H1 (cell line): ENCODE measurements at regions not wholly inside any gene's neighbourhood (a gene's known extent, or its start where the extent isn't known, plus 50 kb on each side); places are given as distances from the start of the nearest gene placed in this dataset.

Source experiments
- BACH1 ChIP-seq: IDR thresholded peaks from 2 replicates; pipeline ENCODE4 v1.6.1; 2012; ENCODE audit warnings: low read length, improper control_type of control experiment
- CTCF ChIP-seq, 3 experiments: IDR thresholded peaks; 1 replicate in 2 of 3; 2 replicates in 1 of 3; pipeline versions ENCODE4 v1.5.1 to v1.6.1; 2011; ENCODE audit warnings: low read length in 3 of 3, mild to moderate bottlenecking in 3 of 3, inconsistent platforms in 2 of 3, low read depth in 1 of 3, moderate library complexity in 1 of 3; ENCODE audit not compliant: insufficient read depth in 1 of 3; ENCODE audit errors: control extremely low read depth in 1 of 3
- EP300 ChIP-seq, 2 experiments: IDR thresholded peaks; 1 replicate in 1 of 2; 2 replicates in 1 of 2; pipeline ENCODE4 v1.6.1; 2011 to 2012; ENCODE audit warnings: low read depth in 2 of 2, low read length in 2 of 2, mild to moderate bottlenecking in 2 of 2, borderline replicate concordance in 1 of 2, inconsistent platforms in 1 of 2, moderate library complexity in 1 of 2
- EZH2 ChIP-seq: fragments of 200-600 bp; sonication (generic); IDR thresholded peaks from 2 replicates; pipeline ENCODE4 v1.7.1; 2012; ENCODE audit warnings: low read depth, mild to moderate bottlenecking, moderate library complexity, low read length, inconsistent platforms; ENCODE audit not compliant: severe bottlenecking
- GABPA ChIP-seq: IDR thresholded peaks from 2 replicates; pipeline ENCODE4 v1.6.1; 2011; ENCODE audit warnings: mild to moderate bottlenecking, low read length, moderate library complexity, borderline replicate concordance; ENCODE audit not compliant: insufficient read depth
- JUND ChIP-seq: IDR thresholded peaks from 2 replicates; pipeline ENCODE4 v1.6.1; 2011; ENCODE audit warnings: mild to moderate bottlenecking, improper control_type of control experiment, low read length
- POLR2A ChIP-seq, 2 experiments: IDR thresholded peaks; 1 replicate in 1 of 2; 2 replicates in 1 of 2; pipeline ENCODE4 v1.6.1; 2011; ENCODE audit warnings: low read depth in 2 of 2, low read length in 2 of 2, mild to moderate bottlenecking in 2 of 2; ENCODE audit errors: control extremely low read depth in 1 of 2
- POLR2AphosphoS5 ChIP-seq: IDR thresholded peaks from 2 replicates; pipeline ENCODE4 v1.6.1; 2011; ENCODE audit warnings: low read depth, low read length
- TCF12 ChIP-seq: IDR thresholded peaks from 2 replicates; pipeline ENCODE4 v1.6.1; 2011; ENCODE audit warnings: low read depth, mild to moderate bottlenecking, low read length
- TEAD4 ChIP-seq: IDR thresholded peaks from 2 replicates; pipeline ENCODE4 v1.6.1; 2012; ENCODE audit warnings: low read depth, low read length, inconsistent platforms, mixed read lengths
- YY1 ChIP-seq: IDR thresholded peaks from 2 replicates; pipeline ENCODE4 v1.6.1; 2011; ENCODE audit warnings: low read depth, mild to moderate bottlenecking, low read length
- ZNF274 ChIP-seq: IDR thresholded peaks from 2 replicates; pipeline ENCODE4 v1.7.0; 2012; ENCODE audit warnings: low read length, borderline replicate concordance; ENCODE audit errors: extremely low read depth
- TF ChIP-seq, protein P1 (sequence below): IDR thresholded peaks from 2 replicates; pipeline ENCODE4 v1.6.1; 2011; ENCODE audit warnings: low read length, improper control_type of control experiment

GRCh38 chr12:90404071-90404470 lies 550.9 kb downstream of the CCER1 start:
- TF ChIP-seq POLR2A (IDR thresholded peaks at IDR 0.05; ENCODE audit: control extremely low read depth in 1 of 2, low read depth in 2 of 2, low read length in 2 of 2): no peak
- no peak for TF ChIP-seq CTCF (IDR thresholded peaks at IDR 0.05; ENCODE audit: control extremely low read depth in 1 of 3, insufficient read depth in 1 of 3, low read depth in 1 of 3, low read length in 3 of 3)
- no peak for TF ChIP-seq ZNF274
- no peak for TF ChIP-seq BACH1
- TF ChIP-seq EP300 (IDR thresholded peaks at IDR 0.05; ENCODE audit: borderline replicate concordance in 1 of 2, low read depth in 2 of 2, low read length in 2 of 2): no peak
- TF ChIP-seq POLR2AphosphoS5: no peak
- no peak for TF ChIP-seq TCF12
- TF ChIP-seq TEAD4: no peak
- no peak for TF ChIP-seq GABPA
- no peak for TF ChIP-seq EZH2
- TF ChIP-seq YY1: no peak
- TF ChIP-seq, protein P1, sequence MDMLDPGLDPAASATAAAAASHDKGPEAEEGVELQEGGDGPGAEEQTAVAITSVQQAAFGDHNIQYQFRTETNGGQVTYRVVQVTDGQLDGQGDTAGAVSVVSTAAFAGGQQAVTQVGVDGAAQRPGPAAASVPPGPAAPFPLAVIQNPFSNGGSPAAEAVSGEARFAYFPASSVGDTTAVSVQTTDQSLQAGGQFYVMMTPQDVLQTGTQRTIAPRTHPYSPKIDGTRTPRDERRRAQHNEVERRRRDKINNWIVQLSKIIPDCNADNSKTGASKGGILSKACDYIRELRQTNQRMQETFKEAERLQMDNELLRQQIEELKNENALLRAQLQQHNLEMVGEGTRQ: no peak
- no peak for TF ChIP-seq JUND
